GM12891 (cell line): ENCODE measurements at regions not wholly inside any gene's neighbourhood (a gene's known extent, or its start where the extent isn't known, plus 50 kb on each side); places are given as distances from the start of the nearest gene placed in this dataset.
"Not testable (repeated sequence)": the region's sequence is repeated elsewhere in the genome, so short reads cannot be mapped to it uniquely, and the experiment has no call there.

Experiments used
- DNase-seq: peaks from one replicate; pipeline ENCODE4 v3.0.0; 2011; ENCODE audit warnings: low spot score; ENCODE audit not compliant: insufficient read length
- FAIRE-seq: peaks from 2 replicates; lab custom pipeline; 2011; peaks lifted over from hg19 to GRCh38; lab: Jason Lieb, UNC
- PAX5 ChIP-seq: IDR thresholded peaks from 2 replicates; pipeline ENCODE4 v1.6.1; 2011; ENCODE audit warnings: low read length, moderate library complexity, mild to moderate bottlenecking; ENCODE audit not compliant: insufficient read depth, severe bottlenecking
- POLR2A ChIP-seq: IDR thresholded peaks from 2 replicates; pipeline ENCODE4 v1.6.1; 2011; ENCODE audit warnings: low read depth, low read length, control low read depth
- POLR2AphosphoS5 ChIP-seq: IDR thresholded peaks from 2 replicates; pipeline ENCODE4 v1.6.1; 2011; ENCODE audit warnings: low read depth, low read length, control low read depth
- POU2F2 ChIP-seq: IDR thresholded peaks from 2 replicates; pipeline ENCODE4 v1.6.1; 2011; ENCODE audit warnings: low read depth, mild to moderate bottlenecking, control low read depth, low read length, moderate library complexity
- SPI1 ChIP-seq: IDR thresholded peaks from 2 replicates; pipeline ENCODE4 v1.6.1; 2011; ENCODE audit warnings: low read depth, low read length, control low read depth
- TAF1 ChIP-seq: IDR thresholded peaks from 2 replicates; pipeline ENCODE4 v1.6.1; 2011; ENCODE audit warnings: low read depth, low read length, control low read depth

DNA sequence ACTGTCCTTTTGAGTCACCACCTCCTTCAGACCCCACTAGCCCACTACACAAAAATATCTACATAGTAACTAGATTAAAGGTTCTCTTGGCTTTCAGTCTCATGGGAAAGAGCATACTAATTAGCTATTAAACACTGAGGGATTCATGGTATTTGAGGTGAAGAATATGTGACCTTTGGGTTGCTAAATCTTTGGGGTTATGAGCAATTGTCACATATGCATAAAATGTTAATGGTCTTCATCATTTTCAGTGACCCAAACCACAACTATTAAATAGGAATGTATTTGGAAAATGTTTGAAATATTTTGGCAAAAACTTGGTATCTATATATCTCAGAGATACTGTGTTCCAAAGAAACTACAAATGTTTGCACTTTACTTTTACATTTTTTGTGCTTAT is 365.1 kb downstream of the MAGEB5 start:
- TF ChIP-seq PAX5 (no peak), POLR2AphosphoS5 (no peak), POLR2A (no peak), TAF1 (no peak), POU2F2 (no peak), SPI1 (no peak)
- FAIRE-seq (no peak), DNase-seq (no peak)

DNA sequence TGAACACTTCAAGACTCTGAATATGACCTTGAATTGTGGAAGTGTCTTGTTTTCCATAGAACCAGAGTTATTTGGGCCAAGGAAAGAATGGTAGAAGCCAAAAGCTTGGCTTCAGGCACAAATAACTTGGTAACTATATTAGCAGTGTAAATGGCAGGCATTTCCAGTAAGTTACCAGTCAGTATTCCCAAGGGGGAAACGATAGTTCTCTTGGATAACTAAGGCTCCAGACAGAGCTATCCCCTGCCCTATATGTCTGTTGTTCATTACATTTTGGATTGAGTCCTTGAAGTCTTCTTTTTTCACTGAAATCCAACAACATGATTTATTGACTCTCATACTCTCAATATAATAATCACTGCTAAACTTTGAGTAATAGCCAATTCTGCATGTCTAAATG is 364.1 kb downstream of the MAGEB5 start:
- no peak for TF ChIP-seq POLR2A
- TF ChIP-seq POU2F2, result no peak
- TF ChIP-seq POLR2AphosphoS5, result no peak
- TF ChIP-seq PAX5, result no peak
- no peak for TF ChIP-seq TAF1
- no peak for TF ChIP-seq SPI1
- no peak for DNase-seq
- FAIRE-seq, result no peak

DNA sequence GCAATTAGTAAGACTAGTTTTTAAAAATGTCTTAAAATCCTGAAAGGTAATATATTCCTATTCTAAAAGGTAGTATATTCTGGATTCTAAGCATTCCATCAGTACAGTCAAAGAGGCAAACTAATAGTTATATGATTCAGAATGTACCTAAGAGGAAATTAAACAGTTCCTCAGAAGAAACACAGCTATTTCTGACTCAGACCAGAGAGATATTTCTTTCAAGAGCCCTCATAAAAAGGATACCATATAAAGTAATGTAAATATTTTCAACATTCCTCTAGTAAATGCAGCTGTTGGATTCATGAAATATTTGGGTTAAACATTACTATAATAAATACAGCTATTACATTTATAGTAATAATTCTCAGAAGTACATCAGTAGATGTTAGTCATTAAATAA is 358.3 kb downstream of the MAGEB5 start:
- TF ChIP-seq SPI1 (no peak), POLR2AphosphoS5 (no peak), TAF1 (no peak), PAX5 (no peak), POU2F2 (no peak), POLR2A (no peak)
- DNase-seq (no peak), FAIRE-seq (no peak)

GRCh38 chrX:26562156-26562555 is 346.2 kb downstream of the MAGEB5 start:
- DNase-seq, result no peak
- FAIRE-seq, result no peak
- TF ChIP-seq POLR2AphosphoS5 (no peak), TAF1 (no peak), PAX5 (no peak)

GRCh38 chrX:26559855-26560254 is 343.9 kb downstream of the MAGEB5 start:
- FAIRE-seq (no peak), DNase-seq (no peak)
- no peak for TF ChIP-seq TAF1
- no peak for TF ChIP-seq PAX5
- no peak for TF ChIP-seq POU2F2
- no peak for TF ChIP-seq POLR2AphosphoS5
- TF ChIP-seq POLR2A, result no peak
- TF ChIP-seq SPI1, result no peak

- FAIRE-seq (no peak), DNase-seq (no peak)
- TF ChIP-seq POLR2AphosphoS5, result no peak
- TF ChIP-seq PAX5, result no peak
- TF ChIP-seq POLR2A, result no peak
- TF ChIP-seq POU2F2, result no peak
Measured at GRCh38 chrX:26558719-26559386, 342.9 kb downstream of the MAGEB5 start.

GRCh38 chrX:26557691-26558321 is 341.8 kb downstream of the MAGEB5 start:
- FAIRE-seq, result no peak
- DNase-seq, result no peak
- TF ChIP-seq POLR2A (no peak), TAF1 (no peak), POU2F2 (no peak), POLR2AphosphoS5 (no peak), PAX5 (no peak), SPI1 (no peak)

- DNase-seq, result not testable (repeated sequence)
Measured at GRCh38 chrX:26525768-26526167, 309.8 kb downstream of the MAGEB5 start.

DNA sequence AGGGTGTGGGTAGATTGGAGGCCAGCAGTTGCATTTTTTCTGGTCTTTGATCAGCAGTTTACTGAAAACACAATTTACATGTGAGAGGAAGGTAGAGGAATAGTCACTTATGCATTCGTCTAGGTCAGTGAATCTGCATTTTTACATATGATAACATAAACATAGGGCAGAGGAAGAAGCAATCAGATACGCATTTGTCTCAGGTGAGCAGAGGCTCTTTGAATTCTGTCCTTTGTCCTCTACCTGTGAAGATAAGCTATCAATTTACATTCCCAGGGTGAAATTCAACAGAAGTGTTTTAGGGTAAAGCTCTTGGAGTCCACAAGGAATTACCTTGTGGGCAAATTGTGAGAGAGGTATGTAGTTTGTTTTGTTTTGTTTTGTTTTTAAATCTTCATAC is 306.5 kb downstream of the MAGEB5 start:
- DNase-seq (no peak), FAIRE-seq (no peak)
- TF ChIP-seq POLR2A (no peak), TAF1 (no peak), POLR2AphosphoS5 (no peak), PAX5 (no peak), SPI1 (no peak), POU2F2 (no peak)

More at GRCh38 chrX:26525768-26526167, 309.8 kb downstream of the MAGEB5 start:
- FAIRE-seq, result not testable (repeated sequence)

DNA sequence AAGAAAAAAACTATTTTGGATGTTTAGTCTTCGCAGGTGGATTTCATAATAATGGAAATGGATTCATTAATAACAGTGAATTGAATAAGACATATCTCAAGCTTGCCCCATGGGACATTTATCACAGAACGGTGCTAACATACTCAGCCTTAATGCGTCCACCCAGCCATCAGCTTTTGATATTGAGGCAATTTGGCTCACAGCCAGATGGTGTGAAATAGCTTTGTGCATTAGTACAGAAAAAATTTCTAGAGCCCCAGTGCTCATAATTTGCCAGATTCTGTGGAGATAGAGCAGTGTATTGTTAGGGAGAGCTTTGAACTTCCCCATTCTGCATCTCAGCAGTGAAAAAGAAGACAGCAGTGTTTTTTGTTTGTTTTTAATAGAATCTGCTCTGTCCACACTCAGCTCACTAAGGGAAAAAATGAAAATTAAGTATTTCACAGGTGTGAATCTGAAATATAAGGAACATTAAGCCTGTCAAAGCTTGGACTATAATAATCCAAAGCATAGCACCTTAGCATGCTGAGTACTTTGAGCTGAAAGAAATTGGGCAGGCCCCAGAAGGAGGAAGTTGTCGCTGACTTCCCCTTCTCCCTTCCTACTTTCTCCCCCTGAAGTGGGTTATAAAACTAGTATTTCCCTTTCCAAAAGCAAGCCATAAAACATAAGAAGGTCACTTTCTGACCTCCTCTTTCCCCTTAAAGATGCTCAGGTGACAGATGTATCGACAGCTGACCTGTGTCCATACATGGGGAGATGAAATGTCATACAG is 295.8 kb downstream of the MAGEB5 start:
- FAIRE-seq (no peak), DNase-seq (no peak)
- TF ChIP-seq POLR2A, result no peak
- no peak for TF ChIP-seq POU2F2
- TF ChIP-seq TAF1, result no peak
- TF ChIP-seq PAX5, result no peak
- TF ChIP-seq SPI1, result no peak
- TF ChIP-seq POLR2AphosphoS5, result no peak
